NCI-H82 treated with DMSO at 0.1 percent for 48 hours (cell line): ENCODE measurements at regions not wholly inside any gene's neighbourhood (a gene's known extent, or its start where the extent isn't known, plus 50 kb on each side); places are given as distances from the start of the nearest gene placed in this dataset.
"Not testable (repeated sequence)": the region's sequence is repeated elsewhere in the genome, so short reads cannot be mapped to it uniquely, and the experiment has no call there.

Source experiments
- DNase-seq: peaks from one replicate; lab custom pipeline; 2025; ENCODE audit not compliant: unreplicated experiment; lab: John Stamatoyannopoulos, UW

GRCh38 chr12:113577464-113578129, 105.9 kb upstream of the LHX5 start:
- peak; percentile 1 for DNase-seq

- no peak for DNase-seq
Measured at GRCh38 chr12:113575386-113575785, 103.7 kb upstream of the LHX5 start.

GRCh38 chr12:113573148-113573547, 101.5 kb upstream of the LHX5 start:
- no peak for DNase-seq

GRCh38 chr12:113571713-113572112, 100.0 kb upstream of the LHX5 start:
- DNase-seq, result no peak

- DNase-seq, result no peak
Measured at GRCh38 chr12:113569806-113570205, 98.1 kb upstream of the LHX5 start.

GRCh38 chr12:113568021-113568420, 96.3 kb upstream of the LHX5 start:
- no peak for DNase-seq

GRCh38 chr12:113565368-113565767, 93.7 kb upstream of the LHX5 start:
- DNase-seq, result no peak

- DNase-seq, result no peak
Measured at GRCh38 chr12:113561068-113561780, 89.6 kb upstream of the LHX5 start.

GRCh38 chr12:113559466-113559865, 87.8 kb upstream of the LHX5 start:
- no peak for DNase-seq

- no peak for DNase-seq
Measured at GRCh38 chr12:113555226-113555625, 83.6 kb upstream of the LHX5 start.

GRCh38 chr12:113552760-113553159, 81.1 kb upstream of the LHX5 start:
- DNase-seq, result no peak

GRCh38 chr12:113551563-113551962, 79.9 kb upstream of the LHX5 start:
- no peak for DNase-seq

GRCh38 chr12:113548467-113548866, 76.8 kb upstream of the LHX5 start:
- no peak for DNase-seq

- DNase-seq, result no peak
Measured at GRCh38 chr12:113546916-113547863, 75.5 kb upstream of the LHX5 start.

- no peak for DNase-seq
Measured at GRCh38 chr12:113537751-113538087, 66.0 kb upstream of the LHX5 start.

GRCh38 chr12:113537046-113537750, 65.5 kb upstream of the LHX5 start:
- no peak for DNase-seq

GRCh38 chr12:113535100-113535499, 63.4 kb upstream of the LHX5 start:
- DNase-seq, result no peak

- DNase-seq, result no peak
Measured at GRCh38 chr12:113534555-113534954, 62.9 kb upstream of the LHX5 start.

- no peak for DNase-seq
Measured at GRCh38 chr12:113533842-113534375, 62.2 kb upstream of the LHX5 start.

- DNase-seq, result no peak
Measured at GRCh38 chr12:113532292-113532691, 60.6 kb upstream of the LHX5 start.

- DNase-seq, result not testable (repeated sequence)
Measured at GRCh38 chr12:113531073-113531472, 59.4 kb upstream of the LHX5 start.
